Erythroblast (primary cell): ENCODE measurements at regions not wholly inside any gene's neighbourhood (a gene's known extent, or its start where the extent isn't known, plus 50 kb on each side); places are given as distances from the start of the nearest gene placed in this dataset.

ENCODE experiments used
- GATA1 ChIP-seq: IDR thresholded peaks from 2 replicates; pipeline ENCODE4 v1.6.1; 2011; ENCODE audit warnings: low read depth, mild to moderate bottlenecking, control low read depth, low read length, moderate library complexity
- POLR2A ChIP-seq: IDR thresholded peaks from 2 replicates; pipeline ENCODE4 v1.6.1; 2011; ENCODE audit warnings: mild to moderate bottlenecking, low read length

DNA sequence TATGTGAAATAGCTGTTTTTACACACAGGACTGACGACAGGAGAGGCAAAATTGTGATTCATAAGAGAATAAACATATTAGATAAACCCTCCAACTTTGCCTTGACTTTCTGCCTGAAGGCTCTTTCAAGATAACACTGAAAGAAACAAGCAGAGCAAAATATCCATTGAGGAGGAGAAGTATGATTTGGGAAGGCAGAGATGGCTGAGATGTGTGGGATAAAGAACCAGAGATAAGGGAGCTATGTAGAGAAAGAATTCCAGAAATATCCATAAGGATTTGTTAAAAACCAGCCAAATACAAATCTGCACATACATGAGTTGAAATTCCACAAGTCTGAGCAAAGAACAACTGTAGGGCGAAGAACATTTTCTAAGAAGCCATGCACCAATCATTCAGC is 1064.7 kb downstream of the PLA2G4A start:
- TF ChIP-seq POLR2A = no peak
- no peak for TF ChIP-seq GATA1
